Stimulated activated CD8-positive, alpha-beta memory T cell treated with anti-CD3 and anti-CD28 coated beads, Interleukin-12 subunit alpha, Interleukin-12 subunit beta, amount 100 ng/mL, for 24 hours (primary cell): ENCODE measurements at regions not wholly inside any gene's neighbourhood (a gene's known extent, or its start where the extent isn't known, plus 50 kb on each side); places are given as distances from the start of the nearest gene placed in this dataset.

Source experiments
- DNase-seq: peaks from one replicate; pipeline ENCODE4 v3.0.0-alpha.2; 2020; ENCODE audit errors: extremely low read depth

DNA sequence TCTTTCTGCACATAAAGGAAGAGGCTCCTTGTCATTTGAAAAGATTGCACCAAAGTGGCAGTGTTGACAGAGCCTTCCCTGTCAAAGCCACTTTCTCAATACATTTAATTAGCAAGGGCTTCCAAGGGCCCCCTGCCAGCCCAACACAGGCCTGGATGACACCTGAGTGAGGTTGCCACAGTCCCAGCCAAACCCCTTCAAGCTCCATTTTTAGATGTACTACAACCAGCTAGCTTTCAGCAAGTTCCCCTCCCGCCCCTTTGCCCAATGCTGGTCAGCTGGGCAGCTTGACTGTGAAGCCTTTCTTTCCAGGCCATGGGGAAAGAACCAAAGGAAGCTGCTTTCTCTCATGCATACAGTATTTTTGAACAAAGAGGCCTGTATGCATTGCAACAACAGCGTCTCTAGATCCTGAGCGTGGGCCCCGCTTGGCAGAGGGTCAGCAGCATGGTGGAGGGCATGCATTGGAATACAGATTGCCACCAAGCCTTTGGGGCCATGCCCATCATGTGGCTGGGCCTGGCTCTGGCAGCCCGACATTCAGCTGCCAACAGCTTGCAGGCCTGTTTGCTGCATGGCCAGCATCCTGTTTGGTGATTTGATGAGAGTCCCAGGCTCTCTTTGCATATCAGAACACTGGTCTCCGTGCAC lies 261.1 kb upstream of the GATB start:
- no peak for DNase-seq

DNA sequence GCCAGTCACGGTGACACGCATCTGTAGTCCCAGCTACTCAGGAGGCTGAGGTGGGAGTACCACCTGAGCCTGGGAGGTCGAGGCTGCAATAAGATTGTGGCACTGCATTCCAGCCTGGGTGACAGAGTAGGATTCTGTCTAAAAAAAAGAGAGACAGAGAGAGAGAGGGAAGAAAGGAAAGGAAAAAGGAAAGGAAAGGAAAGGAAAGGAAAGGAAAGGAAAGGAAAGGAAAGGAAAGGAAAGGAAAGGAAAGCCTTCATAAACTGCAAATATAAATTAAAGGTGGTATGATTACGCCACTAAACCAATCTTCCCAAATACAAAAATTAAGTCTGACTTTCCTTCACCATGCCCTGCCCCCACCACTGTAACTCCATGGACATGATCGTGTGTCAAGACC lies 259.3 kb upstream of the GATB start:
- no peak for DNase-seq

DNA sequence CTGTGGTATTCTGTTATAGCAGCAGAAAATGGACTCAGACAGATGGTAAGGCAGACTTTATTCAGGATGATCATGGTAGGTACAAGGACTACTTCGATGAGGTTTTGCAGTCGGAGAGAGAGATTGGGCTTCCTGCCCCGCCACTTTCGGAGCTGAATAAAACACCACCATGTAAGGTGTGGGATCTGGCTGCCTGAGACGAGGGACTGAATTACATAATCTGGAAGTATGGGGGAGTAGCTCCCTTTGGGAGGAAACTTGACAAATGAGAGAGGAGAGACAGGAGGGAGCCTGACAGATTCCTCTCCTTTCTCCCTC lies 255.5 kb upstream of the GATB start:
- DNase-seq: no peak

DNA sequence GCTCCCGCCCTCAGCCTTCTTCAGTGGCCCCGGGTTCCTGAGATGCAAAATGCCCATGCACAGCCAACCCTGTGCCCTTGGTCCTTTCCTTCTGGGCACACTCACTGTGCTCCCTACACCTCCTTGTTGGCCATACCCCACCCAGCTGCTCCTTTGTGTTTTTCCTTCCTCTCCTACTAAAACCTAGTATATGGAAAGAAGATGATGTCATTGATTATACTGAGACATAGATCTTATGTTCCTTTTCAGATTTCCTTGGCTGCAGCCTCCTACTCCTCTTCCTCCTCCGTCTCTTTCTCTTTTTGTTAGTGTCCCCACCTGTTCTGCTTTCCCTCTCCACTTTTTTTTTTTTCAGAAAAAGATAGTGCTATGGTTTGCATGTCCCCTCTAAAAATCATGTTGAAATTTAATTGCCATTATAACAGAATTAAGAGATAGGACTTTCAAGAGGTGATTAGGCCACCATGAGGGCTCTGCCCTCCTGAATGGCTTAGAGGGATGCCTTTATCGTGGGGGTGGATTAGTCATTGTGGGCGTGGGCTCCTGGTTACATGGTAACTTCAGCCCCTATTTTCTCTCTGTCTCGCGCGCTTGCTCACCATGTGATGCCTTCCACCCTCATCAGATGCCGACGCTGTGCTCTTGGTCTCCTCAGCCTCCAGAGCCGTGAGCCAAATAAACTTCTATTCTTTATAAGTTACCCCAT lies 254.9 kb upstream of the GATB start:
- no peak for DNase-seq

DNA sequence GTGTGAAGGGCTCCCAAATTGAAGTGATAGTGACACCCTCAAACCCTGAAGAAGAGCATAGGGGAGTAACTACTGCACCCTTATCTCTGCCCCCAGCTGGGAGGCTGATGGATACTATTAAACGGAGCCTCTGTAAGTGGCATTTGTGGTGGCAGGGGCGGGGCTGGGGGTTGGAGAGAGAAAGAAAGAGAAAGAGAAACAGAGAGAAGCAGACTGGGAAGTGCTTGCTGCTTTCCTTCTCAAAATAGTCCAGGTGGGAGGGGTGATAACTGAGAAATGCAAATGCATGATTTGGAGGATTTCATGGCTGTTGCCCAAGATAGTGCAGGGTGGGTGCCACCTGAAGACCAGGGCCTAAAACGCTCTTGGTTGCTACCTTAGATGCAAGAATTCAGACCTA lies 253.5 kb upstream of the GATB start:
- no peak for DNase-seq

DNA sequence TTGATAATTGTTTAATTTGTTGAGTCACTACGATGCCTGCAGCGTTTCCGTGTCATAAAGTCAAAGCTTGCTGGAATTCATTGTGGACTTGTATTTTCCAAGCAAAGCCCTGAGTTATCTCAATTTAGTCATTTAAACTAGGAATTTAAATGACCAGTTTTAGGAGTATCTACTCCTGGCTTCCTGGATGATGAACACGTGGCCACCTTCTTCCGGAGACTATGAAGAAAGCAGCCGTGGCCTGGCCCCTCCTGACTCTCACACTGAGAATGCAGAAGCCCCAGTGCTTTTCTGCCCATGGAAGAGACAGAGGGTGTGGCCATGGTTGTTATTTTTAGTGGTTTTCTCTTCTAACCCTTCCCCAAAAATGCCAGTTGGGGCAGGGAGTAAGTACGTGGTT lies 250.7 kb upstream of the GATB start:
- DNase-seq: no peak

DNA sequence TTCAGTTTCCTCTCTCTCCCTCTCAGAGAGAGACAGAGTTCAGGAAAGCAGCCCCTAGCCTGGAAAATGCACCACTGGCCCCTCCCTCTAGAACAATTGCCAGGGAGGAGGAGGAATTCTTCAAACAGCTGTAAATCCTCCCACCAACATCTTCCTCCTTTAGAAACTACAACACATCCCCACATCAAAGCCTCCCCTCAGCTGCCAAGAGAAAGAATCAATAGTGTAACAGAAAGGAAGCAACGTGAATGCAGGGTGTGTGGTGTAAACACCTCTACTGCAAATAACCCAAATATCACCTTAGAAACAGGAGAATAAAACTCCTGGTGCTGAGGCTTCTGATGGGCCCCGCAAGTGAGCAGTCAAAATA lies 249.9 kb upstream of the GATB start:
- no peak for DNase-seq

DNA sequence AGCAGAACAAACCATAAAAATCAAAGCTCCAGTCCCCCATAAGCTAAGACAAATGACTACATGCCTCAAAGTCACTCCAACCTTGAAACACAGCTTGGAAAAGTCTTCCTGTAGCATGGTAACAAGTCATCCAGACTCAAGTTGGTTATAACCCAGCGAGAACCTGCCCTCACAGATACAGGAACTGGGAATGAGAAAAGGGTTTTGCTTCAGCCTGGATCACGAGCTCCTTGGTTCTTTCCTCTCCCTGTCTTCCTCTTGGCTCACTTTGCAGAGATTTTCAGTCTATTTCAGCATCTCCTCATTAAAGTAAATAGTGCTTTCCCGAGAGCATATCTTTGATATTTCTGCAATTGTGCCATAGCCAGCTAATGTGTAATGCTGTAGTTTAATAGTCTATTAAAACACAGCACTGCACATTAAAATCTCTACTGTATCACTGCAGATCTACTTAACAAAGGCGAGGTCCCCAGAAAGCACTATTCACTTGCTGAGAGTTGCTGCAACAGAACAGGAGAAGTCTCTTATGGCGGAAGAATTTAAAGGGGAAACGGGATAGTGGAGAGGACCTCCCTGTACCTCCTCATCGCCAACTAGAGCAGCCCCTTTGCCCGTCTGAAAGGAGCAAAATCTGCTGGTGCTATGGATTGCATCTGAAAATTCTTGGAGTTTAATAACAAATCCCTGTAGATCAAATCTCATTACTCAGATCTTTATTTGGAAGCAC lies 249.3 kb upstream of the GATB start:
- DNase-seq: no peak

DNA sequence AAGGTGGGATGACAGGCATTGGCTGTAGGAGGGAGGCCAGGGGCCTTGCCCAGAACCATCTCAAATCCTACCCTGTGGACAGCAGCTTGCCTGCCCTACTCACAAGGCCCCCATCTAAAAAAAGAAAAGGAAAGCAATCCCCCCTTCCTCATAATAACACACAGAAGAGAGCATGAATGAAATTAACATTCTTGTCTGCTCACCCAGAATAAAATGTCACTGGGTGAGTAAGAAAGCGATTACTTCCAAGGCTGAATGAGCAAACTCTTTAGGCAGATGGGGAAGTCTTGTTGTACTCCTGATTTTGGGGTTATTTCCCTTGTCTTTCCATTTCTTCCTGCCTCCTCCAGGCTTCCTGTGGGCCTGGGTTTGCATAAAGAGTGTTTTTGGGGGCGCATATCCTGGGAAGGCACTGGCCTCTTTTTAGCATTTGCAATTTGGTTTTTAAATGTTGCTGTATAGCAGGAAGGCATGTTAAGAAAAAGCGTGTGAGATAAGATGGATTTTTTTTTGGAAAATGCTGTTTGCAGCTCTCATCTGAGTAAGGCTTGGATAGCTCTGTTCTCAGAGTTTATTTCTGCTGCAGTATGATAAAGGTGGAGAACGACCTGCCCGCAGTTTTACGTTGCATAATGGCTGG lies 248.3 kb upstream of the GATB start:
- no peak for DNase-seq

DNA sequence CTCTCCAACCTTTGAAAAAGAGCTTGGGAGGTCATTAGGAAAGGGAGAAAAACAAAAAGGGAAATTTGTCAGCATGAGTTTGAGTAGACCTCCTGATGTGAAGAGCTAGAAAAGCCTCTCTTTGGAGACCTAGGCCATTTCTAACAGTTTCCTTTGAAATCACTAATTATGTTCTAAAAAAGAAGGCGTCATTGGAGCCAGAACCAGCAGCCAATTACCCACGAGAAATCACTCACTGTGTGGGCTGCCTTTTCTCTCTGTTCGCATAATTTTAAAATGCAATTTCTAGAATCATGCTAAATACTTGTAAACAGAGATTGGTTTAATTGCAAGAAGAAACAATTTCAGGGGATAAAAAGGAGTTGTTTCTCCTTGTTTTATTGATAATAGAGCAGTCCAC lies 246.3 kb upstream of the GATB start:
- DNase-seq: no peak

DNA sequence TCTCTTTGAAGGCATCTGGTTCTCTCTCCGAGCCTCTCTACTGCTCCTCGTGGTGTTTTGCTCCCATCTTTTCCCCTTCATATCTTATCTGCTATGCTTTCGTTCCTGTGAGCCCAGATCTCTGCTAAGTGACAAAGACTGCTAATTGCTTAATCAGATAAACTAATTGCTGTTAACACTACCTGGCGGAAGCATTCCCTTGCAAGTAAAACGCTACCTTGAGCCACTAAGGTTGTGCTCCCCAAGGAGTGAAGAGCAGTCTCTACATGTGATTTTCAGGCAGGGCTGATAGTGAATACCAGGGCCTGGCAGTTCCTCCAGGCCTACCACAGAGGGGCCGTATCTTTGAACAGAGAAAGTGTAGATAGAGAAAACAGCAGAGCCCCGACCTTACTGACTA lies 244.0 kb upstream of the GATB start:
- DNase-seq: no peak

DNA sequence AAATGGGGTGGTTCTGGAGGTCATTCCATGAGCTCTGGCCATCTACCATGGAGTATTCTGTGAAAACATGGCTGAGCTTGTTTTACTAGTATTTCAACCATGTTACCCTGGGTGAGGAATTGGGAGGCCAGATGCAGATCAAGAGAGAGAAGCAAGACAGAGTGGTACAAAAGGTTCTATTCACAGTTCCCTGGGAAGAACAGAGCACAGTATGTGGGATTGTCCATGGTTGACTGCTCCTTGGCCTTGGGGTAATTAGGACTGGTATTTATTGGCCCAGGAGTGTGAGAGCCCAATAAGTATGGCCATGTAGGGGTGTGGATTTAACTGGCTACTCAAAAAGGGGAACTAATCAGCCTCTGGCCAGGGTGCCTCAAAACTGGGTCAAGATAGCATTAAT lies 239.7 kb upstream of the GATB start:
- DNase-seq: no peak

DNA sequence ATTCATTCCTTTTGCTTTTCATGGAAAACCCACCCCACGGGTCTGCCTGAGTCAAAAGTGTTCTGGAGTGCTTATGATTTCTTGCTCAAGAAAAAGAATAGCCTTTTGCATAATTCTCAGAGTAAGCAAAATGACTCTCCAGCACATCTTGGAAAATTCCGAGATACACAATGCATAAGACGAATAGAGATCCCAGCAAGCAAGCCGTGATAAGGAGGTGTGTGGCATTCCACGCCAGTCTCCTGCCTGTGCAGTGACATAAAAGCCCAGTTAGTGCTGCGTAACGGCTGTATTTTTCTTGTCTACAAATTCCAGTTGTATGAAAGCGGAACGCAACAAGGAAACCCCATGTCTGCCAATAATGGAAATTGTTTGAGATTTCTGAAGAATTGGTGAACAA lies 237.9 kb upstream of the GATB start:
- DNase-seq: no peak

DNA sequence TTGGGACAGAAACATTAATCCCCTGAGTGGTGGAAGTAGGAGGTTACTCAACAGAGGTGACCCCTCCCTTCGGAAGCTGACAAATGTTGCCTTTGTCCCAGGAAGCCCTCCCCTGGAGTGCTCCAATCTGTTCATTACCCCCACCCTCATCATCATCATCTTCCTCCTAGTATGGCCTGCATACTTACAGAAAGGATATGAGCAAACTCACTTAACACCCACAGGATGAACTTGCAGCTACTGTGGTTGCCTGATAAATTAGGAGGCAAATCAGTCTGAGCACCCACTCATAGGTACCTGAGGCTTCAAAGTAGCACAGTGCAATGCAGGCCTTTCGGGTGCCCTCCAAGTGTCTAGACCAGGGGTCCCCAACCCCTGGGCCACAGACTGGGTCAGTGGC lies 236.7 kb upstream of the GATB start:
- DNase-seq: no peak

DNA sequence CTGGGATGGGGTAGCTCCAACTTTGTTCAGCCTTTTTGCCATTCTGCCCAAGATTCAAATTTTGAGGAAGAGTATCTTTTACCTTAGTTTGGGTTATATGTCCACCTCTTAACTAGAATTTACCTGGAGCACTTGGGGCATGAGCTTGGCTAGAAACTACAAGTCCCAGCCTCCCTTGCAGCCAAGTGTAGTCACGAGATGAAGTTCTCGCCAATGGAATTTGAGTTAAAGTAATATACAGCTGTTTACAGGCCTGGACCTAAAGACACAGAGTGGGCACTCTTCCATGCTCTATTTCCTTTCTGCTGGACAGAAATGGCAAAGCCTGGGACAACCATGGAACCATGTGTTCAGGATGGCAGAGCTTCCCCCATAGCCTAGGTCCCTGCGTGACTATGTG lies 233.6 kb upstream of the GATB start:
- no peak for DNase-seq

DNA sequence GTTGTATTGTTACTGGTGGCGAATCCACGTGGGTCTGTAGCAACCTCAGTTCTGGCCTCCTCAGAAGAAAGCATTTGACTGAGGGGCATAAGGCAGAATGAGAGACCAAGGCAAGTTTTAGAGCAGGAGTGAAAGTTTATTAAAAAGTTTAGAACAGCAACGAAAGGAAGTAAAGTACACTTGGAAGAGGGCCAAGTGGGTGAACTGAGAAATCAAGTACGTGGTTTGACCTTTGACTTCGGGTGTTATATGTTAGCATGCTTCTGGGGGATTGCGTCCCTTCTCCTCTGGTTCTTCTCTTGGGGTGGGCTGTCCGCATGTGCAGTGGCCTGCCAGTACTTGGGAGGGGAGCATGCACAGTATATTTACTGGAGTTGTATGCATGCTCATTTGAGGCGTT lies 232.7 kb upstream of the GATB start:
- no peak for DNase-seq

DNA sequence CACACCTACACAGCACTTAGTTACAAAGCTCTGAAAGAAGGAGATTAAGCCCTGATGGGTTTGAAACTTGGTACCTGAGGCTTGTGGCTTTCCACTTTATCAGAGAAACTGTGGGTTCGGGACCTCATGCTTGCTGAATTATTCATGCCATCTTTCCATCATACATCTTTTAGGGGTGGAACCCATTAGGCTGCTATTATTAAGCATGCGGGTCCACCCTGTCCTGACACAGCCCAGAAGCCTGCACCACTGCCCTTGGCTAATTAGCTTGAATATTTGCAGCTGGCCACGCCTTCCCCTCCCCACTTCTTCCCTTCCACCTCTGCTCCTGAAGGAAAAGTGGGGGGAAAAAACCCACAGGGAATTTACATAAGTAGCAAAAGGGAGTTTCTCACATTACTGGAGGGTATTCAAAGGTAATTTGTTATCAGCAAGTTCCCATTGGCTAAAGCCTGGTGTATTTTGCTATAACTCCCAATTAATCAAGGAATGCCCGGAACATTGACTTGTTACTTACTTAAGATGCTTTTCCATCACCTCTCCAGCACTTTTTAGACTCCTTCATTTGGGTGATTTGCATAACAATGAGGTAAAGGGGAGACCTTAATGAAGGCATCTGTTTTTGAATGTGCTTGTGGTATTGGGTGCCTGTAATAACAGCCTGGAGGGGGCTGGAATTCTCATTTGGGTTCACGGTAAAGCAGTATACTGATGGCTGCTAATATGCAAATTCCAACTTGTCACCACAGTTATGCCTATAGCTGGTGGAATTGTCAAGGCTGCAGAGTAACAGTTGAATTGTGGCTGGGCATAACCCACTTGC lies 231.7 kb upstream of the GATB start:
- no peak for DNase-seq

DNA sequence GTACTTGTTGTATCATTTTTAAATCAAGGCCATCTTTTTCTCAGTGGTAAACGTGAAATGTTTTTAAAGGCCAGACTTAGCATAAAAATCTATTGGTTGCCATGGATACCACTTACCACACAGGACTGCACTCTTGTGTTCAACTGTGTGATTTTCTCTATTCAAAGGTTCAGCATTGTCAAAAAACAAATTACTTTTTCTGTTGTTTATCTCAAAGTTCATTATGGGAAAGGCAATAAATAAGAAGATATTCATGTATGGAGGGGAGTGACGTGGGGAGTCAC lies 231.0 kb upstream of the GATB start:
- DNase-seq: no peak

DNA sequence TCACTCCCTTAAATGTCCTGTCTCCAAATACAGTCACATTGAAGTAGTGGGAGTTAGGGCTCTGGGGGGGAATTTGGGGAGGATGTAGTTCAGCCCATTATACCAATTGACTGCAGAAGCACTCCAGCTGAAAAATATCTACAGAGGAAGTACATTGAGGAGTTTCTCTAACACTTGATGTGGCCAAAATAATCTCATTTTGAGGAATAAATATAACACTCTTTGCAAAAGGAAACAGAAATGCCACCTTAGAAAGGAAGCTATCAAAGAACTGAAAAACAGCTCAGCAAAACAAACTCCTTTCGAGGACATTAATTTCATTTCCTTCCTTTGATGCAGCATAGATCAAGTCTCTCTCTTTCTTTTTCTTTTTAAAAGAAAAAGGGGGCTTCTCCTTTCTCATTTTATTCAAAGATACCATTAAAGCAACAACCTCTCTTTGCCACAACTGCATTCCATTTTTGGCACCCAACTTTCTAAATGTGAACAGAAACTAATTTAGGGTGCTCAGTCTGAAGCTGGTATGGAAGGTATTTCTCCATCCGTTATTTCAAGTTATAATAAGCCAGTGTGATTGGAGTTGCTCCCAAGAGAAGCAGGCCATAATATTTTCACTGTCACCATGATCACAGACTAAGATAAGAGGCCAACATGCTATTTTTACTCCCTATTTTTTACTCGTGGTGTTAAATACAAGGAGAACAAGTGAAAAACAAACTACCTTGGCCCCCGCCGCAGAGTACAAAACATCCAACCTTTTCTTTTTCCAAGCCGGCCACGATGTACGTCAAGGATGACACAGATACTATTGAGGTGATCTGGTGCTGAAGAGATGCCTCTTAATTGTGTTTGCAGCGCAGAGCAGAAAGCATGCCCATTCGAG lies 230.4 kb upstream of the GATB start:
- no peak for DNase-seq

DNA sequence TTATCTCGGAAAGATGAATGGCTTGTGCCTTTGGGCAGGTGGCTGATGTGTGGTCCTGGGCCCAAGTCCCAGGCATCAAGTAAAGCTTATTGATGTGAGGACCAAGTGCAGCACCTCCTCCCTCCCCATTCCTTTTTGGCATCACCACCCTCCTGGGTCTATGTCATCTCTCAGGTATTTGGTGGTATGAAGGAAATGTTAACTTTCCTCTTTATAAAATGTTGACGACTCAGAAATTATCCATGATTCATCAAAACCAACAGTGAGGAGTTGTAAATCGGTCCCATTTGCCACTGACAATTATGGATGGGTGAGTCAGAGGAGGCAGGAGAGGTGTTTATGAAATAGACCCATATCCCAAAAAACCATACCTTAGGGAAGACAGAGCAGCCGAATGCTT lies 229.4 kb upstream of the GATB start:
- DNase-seq: no peak

DNA sequence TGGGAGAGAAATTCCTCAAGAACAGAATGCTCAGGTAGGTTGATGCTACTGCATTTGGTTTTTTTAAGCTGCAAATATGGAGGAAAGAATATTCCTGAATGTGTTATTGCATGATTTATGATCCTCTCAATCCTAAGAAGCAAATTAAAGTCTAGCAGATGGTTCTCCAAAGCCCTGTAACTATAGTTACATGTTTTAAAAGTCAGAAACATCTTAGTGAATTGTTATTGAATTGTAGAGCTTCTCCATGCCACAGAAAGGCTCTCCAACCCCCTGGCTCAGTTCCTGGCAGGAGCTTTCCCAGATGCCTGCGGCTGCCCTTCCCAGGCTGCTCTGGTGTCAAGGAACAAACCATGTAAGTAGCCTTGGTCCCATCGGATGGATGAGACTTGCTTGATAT lies 227.8 kb upstream of the GATB start:
- DNase-seq: no peak
